ENCODE measurements at regions not wholly inside any gene's neighbourhood (a gene's known extent, or its start where the extent isn't known, plus 50 kb on each side); places are given as distances from the start of the nearest gene placed in this dataset.

- DNase-seq (ENCODE audit: low read depth in 2 of 3, low spot score in 2 of 3): no peak
Measured at GRCh38 chr11:109735128-109735527, 313.1 kb downstream of the C11orf87 start.

GRCh38 chr11:109739379-109739778, 317.4 kb downstream of the C11orf87 start:
- DNase-seq (ENCODE audit: low read depth in 2 of 3, low spot score in 2 of 3): no peak

GRCh38 chr11:109745996-109746625, 324.1 kb downstream of the C11orf87 start:
- no peak for DNase-seq (ENCODE audit: low read depth in 2 of 3, low spot score in 2 of 3)

- no peak for DNase-seq (ENCODE audit: low read depth in 2 of 3, low spot score in 2 of 3)
Measured at GRCh38 chr11:109747839-109748238, 325.8 kb downstream of the C11orf87 start.

- DNase-seq (ENCODE audit: low read depth in 2 of 3, low spot score in 2 of 3): no peak
Measured at GRCh38 chr11:109749476-109749875, 327.5 kb downstream of the C11orf87 start.

GRCh38 chr11:109750964-109751363, 329.0 kb downstream of the C11orf87 start:
- DNase-seq (ENCODE audit: low read depth in 2 of 3, low spot score in 2 of 3): no peak

GRCh38 chr11:109752212-109752825, 330.3 kb downstream of the C11orf87 start:
- DNase-seq (ENCODE audit: low read depth in 2 of 3, low spot score in 2 of 3): no peak

- DNase-seq (ENCODE audit: low read depth in 2 of 3, low spot score in 2 of 3): no peak
Measured at GRCh38 chr11:109756521-109756920, 334.5 kb downstream of the C11orf87 start.

GRCh38 chr11:109756951-109757350, 335.0 kb downstream of the C11orf87 start:
- no peak for DNase-seq (ENCODE audit: low read depth in 2 of 3, low spot score in 2 of 3)

- no peak for DNase-seq (ENCODE audit: low read depth in 2 of 3, low spot score in 2 of 3)
Measured at GRCh38 chr11:109762546-109762945, 330.6 kb upstream of the ZC3H12C start.

GRCh38 chr11:109765709-109766311, 327.4 kb upstream of the ZC3H12C start:
- no peak for DNase-seq (ENCODE audit: low read depth in 2 of 3, low spot score in 2 of 3)

GRCh38 chr11:109769858-109770257, 323.3 kb upstream of the ZC3H12C start:
- DNase-seq (ENCODE audit: low read depth in 2 of 3, low spot score in 2 of 3): no peak

GRCh38 chr11:109770323-109770722, 322.9 kb upstream of the ZC3H12C start:
- DNase-seq (ENCODE audit: low read depth in 2 of 3, low spot score in 2 of 3): no peak

- no peak for DNase-seq (ENCODE audit: low read depth in 2 of 3, low spot score in 2 of 3)
Measured at GRCh38 chr11:109772892-109773291, 320.3 kb upstream of the ZC3H12C start.

GRCh38 chr11:109775686-109776085, 317.5 kb upstream of the ZC3H12C start:
- DNase-seq (ENCODE audit: low read depth in 2 of 3, low spot score in 2 of 3): no peak

GRCh38 chr11:109783014-109783413, 310.2 kb upstream of the ZC3H12C start:
- no peak for DNase-seq (ENCODE audit: low read depth in 2 of 3, low spot score in 2 of 3)

- no peak for DNase-seq (ENCODE audit: low read depth in 2 of 3, low spot score in 2 of 3)
Measured at GRCh38 chr11:109783840-109784239, 309.4 kb upstream of the ZC3H12C start.

- no peak for DNase-seq (ENCODE audit: low read depth in 2 of 3, low spot score in 2 of 3)
Measured at GRCh38 chr11:109784536-109784935, 308.7 kb upstream of the ZC3H12C start.

- no peak for DNase-seq (ENCODE audit: low read depth in 2 of 3, low spot score in 2 of 3)
Measured at GRCh38 chr11:109785198-109785597, 308.0 kb upstream of the ZC3H12C start.

GRCh38 chr11:109785714-109786113, 307.5 kb upstream of the ZC3H12C start:
- no peak for DNase-seq (ENCODE audit: low read depth in 2 of 3, low spot score in 2 of 3)

GRCh38 chr11:109788948-109789490, 304.2 kb upstream of the ZC3H12C start:
- no peak for DNase-seq (ENCODE audit: low read depth in 2 of 3, low spot score in 2 of 3)

GRCh38 chr11:109789901-109790300, 303.3 kb upstream of the ZC3H12C start:
- DNase-seq (ENCODE audit: low read depth in 2 of 3, low spot score in 2 of 3): no peak

Data from hematopoietic multipotent progenitor cell (in vitro differentiated cells).